GM19468 (cell line): ENCODE measurements at regions not wholly inside any gene's neighbourhood (a gene's known extent, or its start where the extent isn't known, plus 50 kb on each side); places are given as distances from the start of the nearest gene placed in this dataset.
"Not testable (repeated sequence)": the region's sequence is repeated elsewhere in the genome, so short reads cannot be mapped to it uniquely, and the experiment has no call there.

ENCODE experiments used
- ATAC-seq: cut with Tn5 transposase; IDR thresholded peaks from one replicate; pipeline ENCODE4 v1.9.1; 2021; ENCODE audit warnings: mild to moderate bottlenecking, moderate library complexity, moderate number of reproducible peaks; ENCODE audit not compliant: unreplicated experiment; ENCODE audit errors: extremely low read depth

DNA sequence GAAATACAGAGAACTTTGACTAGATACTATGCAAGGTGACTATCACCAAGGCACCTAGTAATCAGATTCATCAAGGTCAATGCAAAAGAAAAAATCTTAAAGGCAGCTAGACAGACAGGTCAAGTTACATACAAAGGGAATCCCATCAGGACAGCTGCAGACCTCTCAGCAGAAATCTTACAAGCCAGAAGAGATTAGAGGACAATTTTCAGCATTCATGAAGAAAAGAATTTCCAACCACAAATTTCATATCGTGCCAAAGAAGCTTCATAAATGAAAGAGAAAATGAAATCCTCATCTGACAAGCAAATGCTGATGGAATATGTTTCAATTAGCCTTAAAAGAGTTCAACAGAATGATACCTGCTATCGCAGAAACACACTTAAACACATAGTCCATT is 913.7 kb downstream of the RPS29 start:
- ATAC-seq = no peak

DNA sequence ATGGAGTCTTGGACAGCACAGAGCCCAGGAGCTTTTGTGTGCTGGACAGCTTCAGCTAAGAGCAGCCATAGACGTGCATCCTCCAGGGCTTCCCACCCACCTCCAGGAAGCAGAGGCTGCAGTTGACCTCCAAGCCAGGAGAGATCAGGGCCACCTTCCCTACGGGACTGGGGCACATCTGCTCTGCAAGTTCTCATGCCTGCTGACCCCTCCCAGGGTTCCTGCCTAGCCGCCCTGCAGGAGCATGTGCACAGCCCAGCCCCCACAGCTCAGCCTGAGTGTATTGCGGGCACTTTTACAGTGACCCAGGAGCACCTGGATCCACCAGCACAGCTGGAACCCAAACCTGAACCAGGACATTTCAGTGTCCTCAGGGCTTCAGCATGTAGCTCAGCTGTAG is 915.2 kb downstream of the RPS29 start:
- no peak for ATAC-seq

DNA sequence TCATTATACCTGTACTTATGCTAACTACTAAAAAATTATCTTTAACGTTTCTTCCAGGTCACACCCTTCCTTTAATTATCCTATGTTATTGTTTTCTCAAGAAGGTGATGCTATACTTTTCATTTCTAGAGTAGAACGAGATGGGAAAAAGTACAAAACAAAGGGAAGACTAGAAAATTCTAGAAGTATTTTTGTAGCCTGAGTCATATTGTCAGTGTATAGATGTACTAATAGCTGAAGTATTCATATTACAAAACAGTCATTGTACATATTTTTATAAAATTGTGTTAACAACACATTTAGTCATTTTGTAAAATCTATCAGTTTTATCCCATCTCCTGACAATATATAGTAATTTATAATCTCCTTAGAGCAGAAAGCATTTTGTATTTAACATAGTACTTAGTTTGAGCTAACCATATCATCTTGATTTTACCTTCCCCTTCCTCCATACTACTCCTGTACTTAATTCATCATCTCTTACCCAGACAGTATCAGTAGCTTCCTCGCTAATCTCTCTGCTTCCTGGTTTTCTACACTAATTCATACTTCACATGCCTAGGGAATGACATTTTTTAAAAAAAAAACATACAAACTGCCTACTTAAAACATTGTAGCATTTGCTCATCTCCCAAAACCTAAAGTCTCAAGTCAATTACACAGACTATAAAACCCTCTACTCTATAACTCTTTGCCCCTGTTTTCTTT is 920.9 kb downstream of the RPS29 start:
- no peak for ATAC-seq

DNA sequence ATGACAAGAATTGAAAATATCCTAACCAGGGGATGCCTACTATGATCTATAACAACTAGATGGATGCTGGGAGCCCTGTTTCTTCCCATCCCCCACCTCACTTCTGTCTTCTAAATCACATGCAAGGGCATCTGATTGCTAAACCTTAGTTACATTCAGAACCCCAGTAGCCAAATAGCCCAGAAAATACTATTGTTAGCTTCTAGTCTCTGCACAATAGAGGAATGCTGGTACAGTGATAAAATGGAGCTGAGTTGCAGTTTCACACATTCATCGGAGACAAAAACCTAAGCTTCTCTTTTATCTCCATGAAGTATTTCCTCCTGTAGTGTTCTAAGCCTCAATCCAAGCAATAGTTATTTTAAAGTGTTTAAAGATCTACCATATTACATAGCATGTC is 942.9 kb downstream of the RPS29 start:
- no peak for ATAC-seq

DNA sequence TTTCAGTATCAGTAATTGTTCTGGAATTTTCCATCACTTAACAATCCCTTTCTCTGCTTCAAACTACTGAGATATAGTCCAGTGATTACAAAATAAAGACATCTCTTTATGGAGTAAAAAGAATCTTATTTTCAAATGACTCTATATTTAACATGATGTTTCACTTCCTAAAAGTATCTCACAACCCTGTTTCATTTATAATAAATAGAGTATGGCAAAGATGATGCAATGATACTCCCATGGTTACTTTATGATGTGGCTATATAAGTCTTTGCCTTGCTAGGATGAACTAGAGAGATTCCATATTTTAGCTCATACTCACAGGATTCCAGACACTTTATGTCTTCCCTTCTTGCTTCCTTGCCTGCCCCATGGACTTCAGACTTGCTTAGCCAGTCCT is 953.5 kb upstream of the MDGA2 start:
- ATAC-seq = no peak

DNA sequence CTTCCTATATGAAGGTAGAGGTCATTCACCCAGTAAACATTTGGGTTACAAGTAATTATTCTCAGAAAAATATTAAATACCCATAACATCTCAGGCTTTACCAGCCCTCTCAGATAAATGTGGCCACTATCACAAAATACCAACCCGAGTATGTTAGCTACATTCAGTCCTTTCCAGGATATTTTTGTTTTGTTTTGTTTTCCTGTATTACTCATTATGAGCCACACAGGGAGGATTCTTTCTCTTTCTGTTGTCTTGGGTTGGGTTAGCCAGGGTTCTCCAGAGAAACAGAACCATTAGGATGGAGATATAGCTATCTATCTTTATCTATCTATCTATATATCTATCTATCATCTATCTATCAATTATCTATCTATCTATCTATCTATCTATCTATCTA is 947.6 kb upstream of the MDGA2 start:
- ATAC-seq = no peak

DNA sequence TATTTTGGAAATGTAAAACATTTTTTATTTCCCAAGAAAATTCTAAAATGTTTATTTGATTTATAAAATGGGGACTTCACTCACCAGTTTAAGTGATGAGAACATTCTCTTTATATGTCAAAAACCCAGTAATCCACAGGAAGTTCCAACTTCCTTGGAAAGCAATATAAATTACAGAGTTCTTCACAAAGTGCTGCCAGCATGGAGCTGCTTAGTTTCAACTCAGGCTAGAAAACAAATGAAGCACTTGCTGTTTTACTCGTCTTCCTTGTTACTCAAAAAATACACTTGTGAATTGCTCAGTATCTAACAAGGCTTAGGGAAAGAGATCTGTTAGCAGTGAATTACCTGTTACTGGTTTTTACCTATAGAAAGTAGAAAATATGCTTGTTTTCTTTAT is 942.7 kb upstream of the MDGA2 start:
- no peak for ATAC-seq

DNA sequence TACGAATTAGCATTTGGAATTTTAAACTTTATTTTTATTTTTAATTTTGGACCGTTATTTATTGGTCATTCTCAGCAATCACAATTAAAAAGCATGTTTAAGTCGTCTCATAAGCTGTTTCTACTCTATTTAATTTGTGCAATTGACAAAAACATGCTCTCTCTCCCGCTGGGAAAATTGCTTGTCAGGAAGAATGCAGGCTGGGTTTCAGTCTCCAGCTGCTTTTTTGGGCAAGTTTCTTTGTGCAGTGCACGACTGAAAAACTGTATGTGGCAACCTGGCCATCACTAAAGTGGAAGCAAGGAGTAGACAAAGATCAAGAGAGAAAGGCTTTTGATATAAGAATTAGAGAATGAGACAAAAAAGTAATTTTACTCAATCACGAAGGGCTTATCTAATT is 941.5 kb upstream of the MDGA2 start:
- no peak for ATAC-seq

DNA sequence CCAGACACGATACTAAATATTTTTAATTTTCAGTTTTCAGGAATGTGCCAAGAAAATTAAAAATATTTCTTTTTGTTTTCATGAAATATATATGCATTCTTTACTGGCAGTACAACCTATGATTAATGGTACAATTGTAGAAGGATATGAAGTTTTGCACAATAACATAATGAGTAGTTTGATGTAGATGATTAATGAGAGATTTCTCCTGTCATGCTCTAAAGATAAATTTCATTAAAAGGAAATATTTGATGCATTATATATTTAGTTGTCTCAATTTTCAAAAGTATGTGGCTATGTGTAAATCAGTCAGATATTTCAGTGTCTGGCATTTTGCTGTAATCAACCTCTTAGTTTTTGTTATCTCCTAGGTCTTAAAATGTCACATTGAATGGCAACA is 940.2 kb upstream of the MDGA2 start:
- ATAC-seq = no peak

DNA sequence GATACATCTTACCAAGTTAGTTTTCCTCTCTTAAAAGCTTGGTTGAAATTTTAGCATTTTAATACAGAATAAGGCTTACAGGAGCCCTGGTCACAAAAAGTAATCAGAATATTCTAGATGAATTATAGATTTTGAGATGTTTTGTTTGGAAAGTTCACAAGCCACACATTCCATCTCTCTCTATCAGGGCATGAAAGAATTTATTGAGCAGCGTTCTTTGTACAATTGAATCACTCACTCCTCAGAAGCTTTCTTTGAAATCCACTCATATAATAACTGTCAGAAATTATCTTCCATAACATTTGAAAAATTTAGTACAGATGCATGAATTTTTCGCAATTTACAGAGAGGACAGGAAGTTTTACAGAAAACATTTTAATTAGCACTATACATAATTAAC is 938.6 kb upstream of the MDGA2 start:
- no peak for ATAC-seq

DNA sequence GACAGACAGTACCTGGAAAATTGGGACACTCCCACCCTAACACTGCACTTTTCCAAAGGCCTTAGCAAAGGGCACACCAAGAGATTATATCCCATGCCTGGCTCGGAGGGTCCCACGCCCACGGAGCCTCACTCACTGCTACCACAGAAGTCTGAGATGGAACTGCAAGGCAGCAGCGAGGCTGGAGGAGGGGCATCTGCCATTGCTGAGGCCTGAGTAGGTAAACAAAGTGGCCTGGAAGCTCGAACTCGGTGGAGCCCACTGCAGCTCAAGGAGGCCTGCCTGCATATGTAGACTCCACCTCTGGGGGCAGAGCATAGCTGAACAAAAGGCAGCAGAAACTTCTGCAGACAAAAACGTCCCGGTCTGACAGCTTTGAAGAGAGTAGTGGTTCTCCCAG is 931.6 kb upstream of the MDGA2 start:
- not testable (repeated sequence) for ATAC-seq

DNA sequence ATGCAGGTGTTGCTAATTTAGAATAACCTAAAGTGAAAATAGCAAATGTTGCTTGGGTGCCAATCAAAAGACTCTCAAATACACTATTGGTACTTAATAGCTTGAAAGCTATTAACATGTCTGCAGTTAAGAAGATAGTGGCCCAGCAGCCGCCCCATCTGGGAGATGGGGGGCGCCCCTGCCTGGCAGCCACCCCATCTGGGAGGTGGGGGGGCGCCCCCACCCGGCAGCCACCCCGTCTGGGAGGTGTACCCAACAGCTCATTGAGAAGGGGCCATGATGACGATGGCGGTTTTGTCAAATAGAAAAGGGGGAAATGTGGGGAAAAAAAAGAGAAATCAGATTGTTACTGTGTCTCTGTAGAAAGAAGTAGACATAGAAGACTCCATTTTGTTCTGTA is 923.1 kb upstream of the MDGA2 start:
- no peak for ATAC-seq

DNA sequence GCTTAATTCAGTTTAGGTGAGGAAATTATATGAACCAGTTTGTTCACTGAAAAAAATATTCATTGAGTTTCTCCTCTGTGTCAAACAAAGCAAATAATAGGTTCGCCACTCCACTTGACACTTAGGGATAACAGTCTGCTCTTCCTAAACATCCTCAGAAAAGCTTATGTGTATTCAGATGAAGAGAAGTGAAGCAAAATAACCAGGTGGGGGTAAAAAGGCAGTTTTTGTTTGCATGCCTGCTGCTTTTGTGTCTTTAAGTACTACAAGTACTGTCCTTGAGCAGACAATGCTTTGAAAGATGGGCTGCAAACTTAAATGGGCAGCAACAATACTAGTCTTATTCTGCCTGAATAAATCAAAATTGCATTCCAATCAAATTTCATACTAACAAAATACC is 910.7 kb upstream of the MDGA2 start:
- ATAC-seq = no peak

DNA sequence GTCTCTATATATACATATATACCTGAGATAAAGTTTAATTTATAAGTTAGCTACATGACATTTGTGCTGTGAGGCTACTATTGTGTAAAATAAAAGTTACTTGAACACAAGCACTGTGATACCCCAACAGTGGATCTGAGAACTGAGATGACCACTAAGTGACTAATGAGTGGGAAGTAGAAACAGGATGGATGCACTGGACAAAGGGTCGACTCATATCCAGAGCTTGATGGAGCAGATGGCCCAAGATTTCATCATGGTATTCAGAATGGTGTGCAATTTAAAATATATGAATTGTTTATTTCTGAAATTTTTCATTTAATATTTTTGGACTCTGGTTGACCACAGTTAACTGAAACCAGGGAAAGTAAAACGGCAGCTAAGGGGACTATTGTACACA is 908.6 kb upstream of the MDGA2 start:
- ATAC-seq = no peak

DNA sequence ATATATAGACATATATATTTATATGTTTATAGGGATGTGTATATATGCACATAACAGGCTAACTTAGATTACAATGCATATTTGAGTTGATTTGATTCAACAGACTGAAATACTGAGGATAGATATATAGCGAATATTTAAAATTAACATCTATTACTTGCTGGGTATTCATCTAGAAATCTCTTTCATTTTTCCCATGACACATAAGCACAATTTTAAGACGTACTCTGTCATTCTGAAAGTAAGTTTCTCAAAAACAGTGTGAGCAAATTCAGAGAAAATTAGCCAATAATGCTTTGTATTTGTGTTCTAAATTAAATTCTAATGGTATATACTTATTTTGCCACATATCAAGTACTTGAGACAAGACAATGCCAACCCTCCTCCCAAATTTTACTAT is 907.5 kb upstream of the MDGA2 start:
- no peak for ATAC-seq

DNA sequence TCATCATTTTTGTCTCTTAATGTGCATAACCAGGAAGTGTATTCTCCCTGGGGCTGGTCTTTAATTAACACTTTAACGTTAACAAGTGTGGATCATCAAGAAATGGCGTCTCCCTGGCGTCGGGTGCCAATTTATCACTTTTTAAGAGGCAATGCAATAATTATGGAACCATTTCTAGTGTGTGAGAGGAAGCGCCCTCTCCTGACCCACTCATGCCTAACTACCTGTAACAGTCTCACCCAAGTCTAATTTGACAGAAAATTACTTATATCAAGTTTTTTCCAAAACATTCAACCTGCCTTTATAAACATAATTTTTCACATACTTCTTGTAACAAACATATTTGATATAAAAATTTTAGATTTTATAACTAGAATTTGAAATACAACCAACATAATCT is 905.3 kb upstream of the MDGA2 start:
- ATAC-seq = no peak

DNA sequence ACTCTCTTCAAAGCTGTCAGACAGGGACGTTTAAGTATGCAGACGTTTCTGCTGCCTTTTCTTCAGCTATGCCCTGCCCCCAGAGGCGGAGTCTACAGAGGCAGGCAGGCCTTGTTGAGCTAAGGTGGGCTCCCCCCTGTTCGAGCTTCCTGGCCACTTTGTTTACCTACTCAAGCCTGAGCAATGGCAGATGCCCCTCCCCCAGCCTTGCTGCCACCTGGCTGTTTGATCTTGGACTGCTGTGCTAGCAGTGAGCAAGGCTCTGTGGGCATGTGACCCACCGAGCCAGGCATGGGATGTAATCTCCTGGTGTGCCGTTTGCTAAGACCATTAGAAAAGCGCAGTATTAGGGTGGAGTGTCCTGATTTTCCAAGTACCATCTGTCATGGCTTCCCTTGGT is 900.4 kb upstream of the MDGA2 start:
- no peak for ATAC-seq

DNA sequence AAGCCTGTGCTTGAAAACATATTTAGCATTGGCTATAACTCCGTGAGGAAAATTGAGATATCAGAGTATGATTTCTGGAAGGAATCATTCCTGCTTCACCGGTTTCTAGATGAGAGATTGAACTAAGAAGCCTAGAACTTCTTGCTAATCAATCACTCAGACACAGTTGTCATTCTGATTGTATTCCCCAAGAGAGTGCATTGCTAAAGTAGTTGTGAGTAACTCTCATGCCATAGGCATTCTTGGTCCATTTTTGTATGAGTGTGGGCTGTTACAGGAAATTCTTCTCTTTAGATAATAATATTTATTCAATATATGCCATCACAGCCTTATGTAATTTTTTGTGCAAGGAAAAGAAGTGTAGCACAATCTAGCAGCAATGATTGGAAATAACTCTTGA is 893.3 kb upstream of the MDGA2 start:
- ATAC-seq = no peak

DNA sequence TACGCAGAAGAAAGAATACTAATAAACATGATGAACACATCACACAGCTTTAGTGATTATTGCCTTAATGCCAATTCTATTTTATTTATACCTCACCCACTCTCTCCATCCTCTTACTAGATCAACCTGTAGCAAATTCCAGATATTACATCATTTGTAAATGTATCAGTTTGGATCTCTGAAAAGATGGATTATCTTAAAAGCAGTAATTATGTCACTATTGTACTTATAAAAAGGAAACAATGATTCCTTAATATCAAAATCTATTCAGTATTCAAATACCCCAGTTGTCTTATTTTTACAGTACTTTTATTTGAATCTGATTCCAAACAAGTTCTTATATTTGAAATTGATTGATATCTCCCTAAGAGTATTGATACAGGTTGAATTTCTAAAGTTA is 892.8 kb upstream of the MDGA2 start:
- no peak for ATAC-seq

DNA sequence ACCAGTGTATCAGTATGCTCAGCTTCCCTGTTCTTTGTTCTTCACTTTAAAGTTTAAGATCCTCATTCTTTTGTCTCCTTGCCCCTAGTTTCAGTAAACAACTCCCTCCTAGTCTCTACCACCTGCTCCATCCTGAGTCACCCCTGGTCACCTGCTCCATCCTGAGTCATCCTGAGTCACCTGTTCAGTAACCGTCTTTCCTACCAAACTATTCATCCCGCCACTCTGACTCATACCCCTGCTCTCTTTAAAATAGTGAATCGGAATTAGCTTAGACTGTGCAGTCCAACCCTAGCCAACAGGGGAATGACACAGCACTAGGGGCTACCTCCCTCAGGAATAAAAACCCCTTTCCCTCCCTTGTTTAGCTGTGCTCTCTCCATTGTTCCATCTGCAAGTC is 888.1 kb upstream of the MDGA2 start:
- no peak for ATAC-seq

DNA sequence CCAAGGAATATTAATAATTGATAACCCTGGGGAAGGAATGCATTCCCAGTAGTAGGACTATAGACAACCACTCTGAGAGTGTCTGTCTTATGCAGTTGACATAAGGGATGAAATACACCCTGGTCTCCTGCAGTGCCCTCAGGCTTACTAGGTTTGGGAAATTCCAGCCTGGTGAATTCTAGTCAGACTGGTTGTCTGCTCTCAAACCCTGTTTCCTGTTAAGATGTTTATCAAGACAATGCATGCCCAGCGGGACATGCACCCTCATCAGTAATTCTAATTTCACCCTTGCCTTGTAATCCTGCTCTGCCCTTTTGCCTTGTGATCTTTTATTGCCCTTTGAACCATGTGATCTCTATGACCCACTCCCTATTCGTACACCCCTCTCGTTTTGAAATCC is 886.0 kb upstream of the MDGA2 start:
- ATAC-seq = not testable (repeated sequence)

DNA sequence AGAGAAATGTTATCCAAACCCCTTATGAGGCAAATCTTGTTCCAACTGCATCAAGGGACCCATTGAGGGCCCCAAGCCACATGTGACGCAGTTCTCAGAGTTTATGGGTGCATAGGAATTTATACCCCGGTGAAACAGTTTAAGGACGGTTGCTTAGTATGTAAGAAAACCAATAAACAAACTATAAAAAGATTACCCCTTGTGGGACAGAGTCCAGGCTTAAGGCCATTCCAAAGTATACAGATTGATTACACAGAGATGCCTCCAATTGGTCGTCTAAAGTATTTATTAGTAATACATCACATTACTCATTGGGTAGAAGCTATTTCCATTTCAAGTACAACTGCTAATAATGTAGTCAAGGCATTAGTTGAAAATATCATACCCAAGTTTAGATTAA is 885.0 kb upstream of the MDGA2 start:
- no peak for ATAC-seq

DNA sequence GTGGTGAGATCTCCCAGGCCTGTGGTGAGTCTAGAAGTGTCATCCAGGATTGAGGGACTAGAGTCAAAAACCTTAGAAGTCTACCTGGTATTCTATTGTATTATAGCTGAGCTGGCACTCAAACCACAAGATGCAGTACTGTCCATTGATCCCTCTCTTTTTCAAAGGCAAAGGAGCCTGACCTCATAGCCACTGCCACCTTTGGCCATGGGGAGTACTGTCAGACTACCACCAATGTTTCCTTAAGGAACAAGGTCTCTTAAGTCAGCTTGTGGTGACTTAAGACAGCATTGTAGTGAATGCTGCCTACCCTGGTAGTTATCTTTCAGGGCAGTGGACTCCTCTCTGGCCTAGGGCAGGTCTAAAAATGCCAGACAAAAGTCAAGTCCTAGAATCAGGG is 878.0 kb upstream of the MDGA2 start:
- no peak for ATAC-seq
